NCI-H2081 (cell line): ENCODE measurements at regions not wholly inside any gene's neighbourhood (a gene's known extent, or its start where the extent isn't known, plus 50 kb on each side); places are given as distances from the start of the nearest gene placed in this dataset.
"Not testable (repeated sequence)": the region's sequence is repeated elsewhere in the genome, so short reads cannot be mapped to it uniquely, and the experiment has no call there.

Experiments used
- DNase-seq, 2 experiments: peaks; one replicate each; lab custom pipeline; 2025; lab: John Stamatoyannopoulos, UW

- DNase-seq, result not testable (repeated sequence)
Measured at GRCh38 chr10:33956322-33956721, 621.9 kb upstream of the NRP1 start.

- DNase-seq, result no peak
Measured at GRCh38 chr10:33955676-33956075, 621.2 kb upstream of the NRP1 start.

DNA sequence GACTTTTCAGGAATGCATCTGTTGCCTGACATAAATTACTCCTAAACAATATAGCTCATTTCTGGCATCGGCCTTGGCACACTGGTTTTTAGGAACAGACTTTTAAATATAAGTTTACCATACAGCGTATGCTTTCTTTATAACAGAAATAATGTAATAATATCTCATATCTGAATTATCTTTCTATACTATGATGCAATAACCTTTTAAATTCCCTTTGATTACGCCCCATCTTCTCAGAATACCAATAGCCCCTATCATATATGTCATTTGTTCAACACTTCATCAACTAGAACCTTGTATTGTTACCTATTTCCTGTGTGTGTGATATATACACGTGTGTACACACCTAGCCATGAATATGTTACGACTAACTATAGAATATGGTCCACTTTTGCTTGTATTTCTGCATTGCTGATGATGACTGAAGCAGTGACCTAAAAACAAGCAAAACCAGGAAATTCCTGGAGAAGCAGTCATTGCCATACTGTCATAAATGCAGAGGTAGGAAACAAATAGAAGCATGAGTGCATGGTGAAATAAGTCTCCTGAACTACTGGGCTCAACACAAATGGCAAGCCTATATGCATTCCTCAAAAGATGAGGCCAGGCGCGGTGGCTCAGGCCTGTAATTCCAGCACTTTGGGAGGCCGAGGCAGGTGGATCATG, 618.4 kb upstream of the NRP1 start:
- DNase-seq, result no peak

GRCh38 chr10:33950206-33950605, 615.7 kb upstream of the NRP1 start:
- DNase-seq, result no peak

DNA sequence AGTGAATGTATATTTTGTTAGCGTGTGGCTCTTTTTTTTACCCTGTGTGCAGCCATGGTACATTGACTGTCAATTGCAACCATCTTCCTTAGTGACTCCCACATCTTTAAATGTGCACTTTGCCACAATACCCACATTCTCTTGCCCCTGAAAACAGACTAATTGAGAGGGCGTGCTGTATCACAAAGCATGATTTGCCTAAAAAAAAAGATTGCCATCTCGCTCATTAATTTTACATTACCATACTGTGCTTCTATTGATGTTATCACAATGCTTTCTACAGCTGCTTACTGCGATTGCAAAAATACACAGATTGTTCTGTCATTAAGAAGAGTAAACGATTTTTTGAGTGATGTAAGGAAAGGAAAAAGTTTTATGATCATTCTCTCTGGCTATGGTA, 613.1 kb upstream of the NRP1 start:
- DNase-seq, result no peak

- DNase-seq, result no peak
Measured at GRCh38 chr10:33945051-33945450, 610.6 kb upstream of the NRP1 start.

DNA sequence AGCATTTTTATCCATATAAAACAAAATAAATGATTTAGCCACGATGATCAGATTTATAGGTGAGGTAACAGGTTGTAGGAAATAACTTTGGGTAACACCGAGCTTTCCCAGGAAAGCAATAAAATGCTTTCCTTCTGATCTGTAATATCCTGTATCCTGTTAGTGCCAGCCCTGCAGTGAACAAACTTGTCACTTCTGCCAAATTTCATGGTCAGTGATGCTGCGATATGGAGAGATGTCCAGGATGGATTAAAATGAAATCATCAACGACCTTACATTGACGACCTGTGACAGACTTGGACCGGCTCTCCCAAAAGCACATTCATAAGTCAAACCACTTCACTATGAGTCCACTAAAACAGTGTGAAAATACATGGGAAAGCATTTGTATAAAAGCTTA, 608.0 kb upstream of the NRP1 start:
- no peak for DNase-seq

DNA sequence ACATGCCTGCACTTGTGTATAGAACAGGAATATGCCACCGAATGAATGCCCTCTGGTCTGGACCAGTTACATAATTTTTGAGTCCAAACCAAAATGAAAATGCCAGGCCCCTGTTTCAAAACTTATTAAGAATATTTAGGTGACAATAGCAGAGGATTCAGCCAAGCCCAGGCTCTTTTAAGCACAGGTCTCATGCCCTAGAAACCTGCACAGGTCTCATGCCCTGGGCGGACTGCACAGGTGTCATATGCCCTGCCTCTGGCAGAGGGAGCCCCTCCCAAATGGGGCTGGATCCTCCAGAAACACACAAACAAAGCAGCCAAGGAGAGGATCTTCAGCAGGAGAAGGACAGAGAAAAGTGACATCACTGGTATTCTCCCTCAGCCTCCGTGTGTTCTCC, 605.4 kb upstream of the NRP1 start:
- DNase-seq, result no peak

DNA sequence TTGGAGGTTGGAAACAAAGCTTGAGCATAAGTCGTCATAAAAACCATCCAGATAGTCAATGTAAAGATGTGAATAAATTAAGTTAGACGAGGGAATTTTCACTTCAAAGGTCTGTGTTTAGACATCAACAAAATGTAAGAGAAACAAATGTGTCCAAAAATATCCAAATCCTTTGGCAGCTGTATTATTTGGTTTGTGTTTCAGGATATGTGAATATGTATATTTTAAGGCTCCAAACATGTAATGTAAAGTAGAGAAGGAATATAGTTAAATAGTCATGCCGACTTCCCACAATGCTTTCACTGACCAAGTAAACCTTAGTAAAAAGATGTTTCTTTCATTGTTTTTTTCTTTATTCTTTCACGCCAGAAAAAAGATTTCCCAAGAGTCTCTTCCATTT, 604.9 kb upstream of the NRP1 start:
- DNase-seq, result no peak

- DNase-seq, result no peak
Measured at GRCh38 chr10:33938001-33938400, 603.5 kb upstream of the NRP1 start.

DNA sequence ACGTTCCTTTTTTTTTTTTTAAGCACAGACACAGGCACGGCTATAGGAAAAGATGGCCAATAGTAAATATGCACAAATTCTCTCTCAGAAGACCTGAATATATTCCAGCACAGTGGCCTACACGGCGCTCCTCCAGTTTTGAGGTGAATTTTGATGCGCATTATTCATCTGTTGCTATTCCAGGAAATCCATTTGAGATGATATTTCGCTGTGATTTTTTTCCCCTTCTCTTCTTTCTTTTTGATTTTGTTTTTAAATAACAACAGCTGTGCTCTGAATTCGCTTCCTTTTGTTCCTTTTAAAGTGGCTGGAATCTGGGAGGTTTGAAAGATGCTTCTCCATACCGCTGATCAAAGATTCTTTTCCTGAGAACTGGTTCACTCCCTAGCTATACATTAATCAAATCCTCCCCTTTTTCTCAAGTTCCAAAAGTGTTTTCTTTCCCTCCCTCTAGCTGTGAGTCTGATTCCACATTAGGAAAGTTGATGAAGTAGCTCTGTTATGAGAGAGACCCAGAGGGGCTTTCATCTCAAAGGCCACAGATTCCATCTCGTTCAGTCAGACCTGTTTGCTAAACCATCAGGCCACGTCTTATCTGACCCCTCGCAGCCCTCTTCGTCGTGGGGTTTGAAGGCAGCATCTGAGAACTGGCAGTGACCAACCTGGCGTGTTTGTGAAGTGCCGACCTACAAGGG, 602.7 kb upstream of the NRP1 start:
- DNase-seq, result no peak

- no peak for DNase-seq
Measured at GRCh38 chr10:33935350-33935749, 600.9 kb upstream of the NRP1 start.

GRCh38 chr10:33930079-33930478, 595.6 kb upstream of the NRP1 start:
- no peak for DNase-seq

- no peak for DNase-seq
Measured at GRCh38 chr10:33927347-33927746, 592.9 kb upstream of the NRP1 start.

GRCh38 chr10:33921970-33922605, 587.6 kb upstream of the NRP1 start:
- no peak for DNase-seq

GRCh38 chr10:33920351-33920750, 585.9 kb upstream of the NRP1 start:
- DNase-seq, result no peak

- DNase-seq, result no peak
Measured at GRCh38 chr10:33919244-33919643, 584.8 kb upstream of the NRP1 start.

GRCh38 chr10:33917069-33917780, 582.8 kb upstream of the NRP1 start:
- no peak for DNase-seq

GRCh38 chr10:33914746-33915145, 580.3 kb upstream of the NRP1 start:
- no peak for DNase-seq

DNA sequence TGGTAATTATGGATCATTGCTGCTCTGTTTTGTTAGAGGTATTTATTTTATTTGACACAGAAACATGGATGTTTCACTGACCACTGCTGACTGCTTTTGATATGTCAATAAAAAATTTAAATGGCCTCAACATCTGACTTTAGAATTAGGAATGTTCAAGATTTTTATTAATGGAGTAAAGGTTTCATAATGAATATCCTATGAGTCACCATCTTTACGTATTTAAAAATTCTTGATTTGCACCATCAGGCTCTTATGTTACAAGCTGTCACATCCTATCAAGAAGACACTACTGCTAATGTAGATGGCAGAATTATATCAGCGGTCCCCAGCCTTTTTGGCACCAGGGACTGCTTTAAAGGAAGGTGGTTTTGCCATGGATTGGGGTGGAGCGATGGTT, 578.7 kb upstream of the NRP1 start:
- no peak for DNase-seq

DNA sequence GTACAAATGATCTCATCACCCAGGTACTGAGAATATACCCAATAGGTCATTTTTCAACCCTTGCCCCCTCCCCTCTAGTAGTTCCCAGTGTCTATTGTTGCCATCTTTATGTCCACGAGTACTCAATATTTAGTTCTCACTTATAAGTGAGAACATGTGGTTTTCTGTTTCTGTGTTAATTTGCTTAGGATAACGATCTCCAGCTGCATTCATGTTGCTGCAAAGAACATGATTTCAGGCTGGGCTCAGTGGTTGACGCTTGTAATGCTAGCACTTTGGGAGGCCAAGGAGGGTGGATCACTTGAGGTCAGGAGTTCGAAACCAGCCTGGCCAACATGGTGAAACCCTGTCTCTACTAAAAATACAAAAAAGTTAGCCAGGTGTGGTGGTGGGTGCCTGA, 575.0 kb upstream of the NRP1 start:
- DNase-seq, result not testable (repeated sequence)

DNA sequence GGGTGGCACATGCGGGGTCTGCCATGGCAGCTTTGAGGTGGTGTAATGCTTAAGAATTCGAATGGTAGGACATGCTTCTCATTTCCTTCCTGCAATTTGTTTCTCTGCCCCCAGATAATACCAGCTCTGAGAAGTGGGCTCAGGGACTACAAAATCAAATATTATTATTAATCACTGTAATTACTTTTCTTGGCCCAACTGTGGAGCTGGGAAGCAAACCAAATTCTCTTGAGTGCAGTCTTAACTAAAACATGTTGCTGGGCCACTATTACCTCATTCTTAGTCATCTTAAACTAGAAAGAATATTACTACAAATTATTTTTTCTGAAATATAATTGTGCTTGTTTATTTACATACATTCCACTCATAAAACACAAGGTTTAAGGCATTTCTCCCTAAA, 566.7 kb upstream of the NRP1 start:
- DNase-seq, result no peak

GRCh38 chr10:33900596-33900995, 566.1 kb upstream of the NRP1 start:
- no peak for DNase-seq
